HG03571 (cell line): ENCODE measurements at regions not wholly inside any gene's neighbourhood (a gene's known extent, or its start where the extent isn't known, plus 50 kb on each side); places are given as distances from the start of the nearest gene placed in this dataset.

Experiments used
- ATAC-seq: cut with Tn5 transposase; IDR thresholded peaks from one replicate; pipeline ENCODE4 v1.9.1; 2021; ENCODE audit not compliant: unreplicated experiment

GRCh38 chr6:44559486-44560270 is 172.2 kb downstream of the CDC5L start:
- no peak for ATAC-seq

- no peak for ATAC-seq
Observed at GRCh38 chr6:44560458-44561059, 173.1 kb downstream of the CDC5L start.

GRCh38 chr6:44561060-44561623 is 173.6 kb downstream of the CDC5L start:
- no peak for ATAC-seq

GRCh38 chr6:44561832-44562665 is 174.5 kb downstream of the CDC5L start:
- ATAC-seq: no peak

GRCh38 chr6:44563397-44563796 is 175.9 kb downstream of the CDC5L start:
- ATAC-seq: no peak

- no peak for ATAC-seq
Observed at GRCh38 chr6:44564906-44565524, 177.5 kb downstream of the CDC5L start.

GRCh38 chr6:44567406-44567805 is 179.9 kb downstream of the CDC5L start:
- no peak for ATAC-seq

GRCh38 chr6:44569131-44569530 is 181.6 kb downstream of the CDC5L start:
- no peak for ATAC-seq

GRCh38 chr6:44569931-44570385 is 182.5 kb downstream of the CDC5L start:
- no peak for ATAC-seq

GRCh38 chr6:44571510-44571909 is 184.0 kb downstream of the CDC5L start:
- ATAC-seq: no peak

- no peak for ATAC-seq
Observed at GRCh38 chr6:44572346-44572745, 184.8 kb downstream of the CDC5L start.

GRCh38 chr6:44575644-44576043 is 188.1 kb downstream of the CDC5L start:
- ATAC-seq: no peak

- ATAC-seq: no peak
Observed at GRCh38 chr6:44576132-44576631, 188.7 kb downstream of the CDC5L start.

- ATAC-seq: no peak
Observed at GRCh38 chr6:44580901-44581300, 193.4 kb downstream of the CDC5L start.

GRCh38 chr6:44582930-44583329 is 195.4 kb downstream of the CDC5L start:
- ATAC-seq: no peak

- ATAC-seq: no peak
Observed at GRCh38 chr6:44590471-44590870, 203.0 kb downstream of the CDC5L start.

- ATAC-seq: no peak
Observed at GRCh38 chr6:44593539-44593944, 206.0 kb downstream of the CDC5L start.

GRCh38 chr6:44594481-44594880 is 207.0 kb downstream of the CDC5L start:
- no peak for ATAC-seq

- no peak for ATAC-seq
Observed at GRCh38 chr6:44598679-44599078, 211.2 kb downstream of the CDC5L start.

- ATAC-seq: no peak
Observed at GRCh38 chr6:44599672-44600071, 212.2 kb downstream of the CDC5L start.
